GM12878 (cell line): ENCODE measurements at regions not wholly inside any gene's neighbourhood (a gene's known extent, or its start where the extent isn't known, plus 50 kb on each side); places are given as distances from the start of the nearest gene placed in this dataset.

Experiments used
- ASH2L ChIP-seq: fragments of 300-600, 200-600 bp; sonication (generic); IDR thresholded peaks from 2 replicates; pipeline ENCODE4 v1.6.1; 2017; ENCODE audit warnings: low read depth, mild to moderate bottlenecking, borderline replicate concordance
- ATF3 ChIP-seq: IDR thresholded peaks from 2 replicates; pipeline ENCODE4 v1.6.1; 2011; ENCODE audit warnings: low read depth, mild to moderate bottlenecking, low read length, moderate library complexity, borderline replicate concordance; ENCODE audit errors: extremely low read depth
- BCL11A ChIP-seq: IDR thresholded peaks from 2 replicates; pipeline ENCODE4 v1.6.1; 2011; ENCODE audit warnings: low read depth, low read length
- BHLHE40 ChIP-seq, 2 experiments: fragments of 450-650 bp in 1 of 2; IDR thresholded peaks; 2 replicates each; pipeline ENCODE4 v1.6.1; 2011 to 2017; ENCODE audit warnings: low read depth in 2 of 2, borderline replicate concordance in 1 of 2, improper control_type of control experiment in 1 of 2, low read length in 1 of 2, mild to moderate bottlenecking in 1 of 2
- CBFB ChIP-seq: IDR thresholded peaks from 2 replicates; pipeline ENCODE4 v1.6.1; 2016; ENCODE audit warnings: antibody characterized with exemption, low read depth
- CHD2 ChIP-seq: IDR thresholded peaks from 2 replicates; pipeline ENCODE4 v1.6.1; 2011; ENCODE audit warnings: low read depth, low read length, improper control_type of control experiment, borderline replicate concordance
- EED ChIP-seq: sonication (generic); IDR thresholded peaks from 2 replicates; pipeline ENCODE4 v1.6.1; 2016; ENCODE audit warnings: antibody characterized with exemption, low read depth
- HDAC6 ChIP-seq: fragments of 200-600 bp; sonication (generic); IDR thresholded peaks from one replicate; pipeline ENCODE4 v1.8.0; 2017; ENCODE audit warnings: antibody characterized with exemption; ENCODE audit not compliant: unreplicated experiment
- IKZF2 ChIP-seq, 2 experiments: fragments of 450-650 bp; IDR thresholded peaks; 2 replicates each; pipeline ENCODE4 v1.6.1; 2017; ENCODE audit warnings: mild to moderate bottlenecking in 2 of 2, moderate library complexity in 2 of 2
- JUNB ChIP-seq: IDR thresholded peaks from 2 replicates; pipeline ENCODE4 v1.6.1; 2016; ENCODE audit warnings: antibody characterized with exemption, mild to moderate bottlenecking
- NFYA ChIP-seq: IDR thresholded peaks from 2 replicates; pipeline ENCODE4 v1.6.1; 2011; ENCODE audit warnings: low read depth, mild to moderate bottlenecking, low read length, improper control_type of control experiment, borderline replicate concordance
- NR2C1 ChIP-seq: fragments of 450-650 bp; IDR thresholded peaks from 2 replicates; pipeline ENCODE4 v1.6.1; 2017; ENCODE audit warnings: antibody characterized with exemption, mild to moderate bottlenecking, moderate library complexity
- POU2F2 ChIP-seq: IDR thresholded peaks from 3 replicates; pipeline ENCODE4 v1.6.1; 2011; ENCODE audit warnings: low read depth, mild to moderate bottlenecking, low read length, borderline replicate concordance
- SRF ChIP-seq, 2 experiments: IDR thresholded peaks; 2 replicates each; pipeline ENCODE4 v1.6.1; 2011; ENCODE audit warnings: low read depth in 2 of 2, low read length in 2 of 2, mild to moderate bottlenecking in 1 of 2, moderate library complexity in 1 of 2
- STAT1 ChIP-seq: fragments of 450-650 bp; conservative IDR thresholded peaks from 2 replicates; pipeline ENCODE4 v1.6.1; 2014; ENCODE audit warnings: antibody characterized with exemption, mild to moderate bottlenecking
- STAT3 ChIP-seq: IDR thresholded peaks from 2 replicates; pipeline ENCODE4 v1.6.1; 2011; ENCODE audit warnings: low read depth, low read length, improper control_type of control experiment
- TARDBP ChIP-seq: IDR thresholded peaks from 2 replicates; pipeline ENCODE4 v1.6.1; 2016; ENCODE audit warnings: borderline replicate concordance
- TCF7 ChIP-seq: IDR thresholded peaks from 2 replicates; pipeline ENCODE4 v1.6.1; 2014; ENCODE audit warnings: antibody characterized with exemption, borderline replicate concordance
- USF2 ChIP-seq: IDR thresholded peaks from 2 replicates; pipeline ENCODE4 v1.6.1; 2011; ENCODE audit warnings: low read depth, low read length, improper control_type of control experiment, borderline replicate concordance
- YBX1 ChIP-seq: fragments of 450-650 bp; IDR thresholded peaks from 2 replicates; pipeline ENCODE4 v1.6.1; 2016; ENCODE audit warnings: antibody characterized with exemption
- ZNF207 ChIP-seq: fragments of 450-650 bp; IDR thresholded peaks from 2 replicates; pipeline ENCODE4 v1.6.1; 2014; ENCODE audit warnings: antibody characterized with exemption, mild to moderate bottlenecking, borderline replicate concordance
- ZNF24 ChIP-seq: fragments of 450-650 bp; IDR thresholded peaks from 2 replicates; pipeline ENCODE4 v1.6.1; 2017; ENCODE audit warnings: antibody characterized with exemption, mild to moderate bottlenecking

- TF ChIP-seq CHD2, result peak; percentile 24; the same call in 1 of the 2 replicates
- no peak for TF ChIP-seq HDAC6
- peak; percentile 24 to 34; a peak in 2 of 4 replicates for TF ChIP-seq IKZF2 (IDR thresholded peaks at IDR 0.05)
- TF ChIP-seq NFYA, result no peak
- TF ChIP-seq STAT3, result no peak
- no peak for TF ChIP-seq POU2F2
- no peak for TF ChIP-seq TARDBP
- TF ChIP-seq STAT1, result no peak
- TF ChIP-seq SRF (IDR thresholded peaks at IDR 0.05; ENCODE audit: low read depth in 2 of 2, low read length in 2 of 2), result no peak
- TF ChIP-seq BCL11A, result peak; percentile 35; the same call in 1 of the 2 replicates
- no peak for TF ChIP-seq YBX1
- TF ChIP-seq BHLHE40 (IDR thresholded peaks at IDR 0.05; ENCODE audit: borderline replicate concordance in 1 of 2, low read depth in 2 of 2, low read length in 1 of 2), result 0 out of 4 replicates have a peak, but pooled peaks of 1 of the 2 experiments have one; percentile 32
- TF ChIP-seq TCF7, result no peak
- no peak for TF ChIP-seq CBFB
- TF ChIP-seq ASH2L, result 0 out of 2 replicates have a peak, but pooled peaks have one; percentile 27
- no peak for TF ChIP-seq JUNB
- no peak for TF ChIP-seq ZNF207
- no peak for TF ChIP-seq ATF3
- TF ChIP-seq USF2, result no peak
- TF ChIP-seq ZNF24, result no peak
- no peak for TF ChIP-seq NR2C1
- no peak for TF ChIP-seq EED
These were observed 204.5 kb downstream of the ARL4C start (continued) for GRCh38 chr2:234292205-234292961.
